Prostate gland (tissue), 2 donors: ENCODE measurements at regions not wholly inside any gene's neighbourhood (a gene's known extent, or its start where the extent isn't known, plus 50 kb on each side); places are given as distances from the start of the nearest gene placed in this dataset.

ENCODE experiments used
- POLR2A ChIP-seq: fragments of 450-650 bp; IDR thresholded peaks from one replicate; pipeline ENCODE4 v1.6.1; 2016; ENCODE audit warnings: antibody characterized with exemption, mild to moderate bottlenecking
- TF ChIP-seq, protein P1 (sequence below), 4 experiments: fragments of 200-600 bp in 2 of 4; fragments of 450-650 bp in 2 of 4; sonication (generic) in 2 of 4; IDR thresholded peaks; 1 replicate in 3 of 4; 2 replicates in 1 of 4; pipeline ENCODE4 v1.5.1; 2016 to 2019; ENCODE audit warnings: antibody characterized with exemption in 4 of 4, mild to moderate bottlenecking in 2 of 4, moderate library complexity in 2 of 4

DNA sequence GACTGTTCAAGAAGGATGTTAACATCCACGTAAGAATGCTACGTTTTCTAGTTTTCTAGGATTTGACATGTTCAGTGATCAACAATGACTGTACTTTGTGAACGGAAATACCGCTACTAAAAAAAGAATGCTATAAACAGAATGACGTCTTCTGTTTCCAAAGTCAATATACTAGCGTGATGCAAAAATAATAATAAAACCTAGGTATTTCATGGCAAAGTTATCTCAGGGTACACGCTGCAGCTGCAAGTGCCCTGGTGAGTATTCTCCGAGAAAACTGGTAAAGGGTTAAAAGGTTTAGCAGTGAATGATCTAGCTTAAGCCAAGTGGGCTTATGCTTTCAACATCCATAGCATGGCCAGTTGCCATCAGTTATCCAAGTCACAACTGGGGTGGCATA lies 653.3 kb upstream of the PFKP start:
- TF ChIP-seq, protein P1, sequence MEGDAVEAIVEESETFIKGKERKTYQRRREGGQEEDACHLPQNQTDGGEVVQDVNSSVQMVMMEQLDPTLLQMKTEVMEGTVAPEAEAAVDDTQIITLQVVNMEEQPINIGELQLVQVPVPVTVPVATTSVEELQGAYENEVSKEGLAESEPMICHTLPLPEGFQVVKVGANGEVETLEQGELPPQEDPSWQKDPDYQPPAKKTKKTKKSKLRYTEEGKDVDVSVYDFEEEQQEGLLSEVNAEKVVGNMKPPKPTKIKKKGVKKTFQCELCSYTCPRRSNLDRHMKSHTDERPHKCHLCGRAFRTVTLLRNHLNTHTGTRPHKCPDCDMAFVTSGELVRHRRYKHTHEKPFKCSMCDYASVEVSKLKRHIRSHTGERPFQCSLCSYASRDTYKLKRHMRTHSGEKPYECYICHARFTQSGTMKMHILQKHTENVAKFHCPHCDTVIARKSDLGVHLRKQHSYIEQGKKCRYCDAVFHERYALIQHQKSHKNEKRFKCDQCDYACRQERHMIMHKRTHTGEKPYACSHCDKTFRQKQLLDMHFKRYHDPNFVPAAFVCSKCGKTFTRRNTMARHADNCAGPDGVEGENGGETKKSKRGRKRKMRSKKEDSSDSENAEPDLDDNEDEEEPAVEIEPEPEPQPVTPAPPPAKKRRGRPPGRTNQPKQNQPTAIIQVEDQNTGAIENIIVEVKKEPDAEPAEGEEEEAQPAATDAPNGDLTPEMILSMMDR (IDR thresholded peaks at IDR 0.05), result no peak
- TF ChIP-seq POLR2A, result no peak
